Aorta (tissue), 5 donors: ENCODE measurements at regions not wholly inside any gene's neighbourhood (a gene's known extent, or its start where the extent isn't known, plus 50 kb on each side); places are given as distances from the start of the nearest gene placed in this dataset.
"Not testable (repeated sequence)": the region's sequence is repeated elsewhere in the genome, so short reads cannot be mapped to it uniquely, and the experiment has no call there.

Experiments
- ATAC-seq: fragments of 200-7000 bp; cut with Tn5 transposase; one replicate; pipeline ENCODE4 v1.9.1; 2022; ENCODE audit warnings: moderate library complexity; ENCODE audit not compliant: low FRiP score
- DNase-seq, 2 donors: peaks; one replicate each; pipeline ENCODE4 v3.0.0-alpha.2; 2020
- H3K27ac ChIP-seq, 2 donors: one replicate each; pipeline ENCODE4 v1.5.1; 2013; ENCODE audit warnings: low read length in 2 of 2, mild to moderate bottlenecking in 2 of 2, moderate library complexity in 2 of 2, control low read depth in 1 of 2, inconsistent platforms in 1 of 2, low read depth in 1 of 2
- H3K27me3 ChIP-seq, 2 donors: one replicate each; pipeline ENCODE4 v1.6.1; 2013; ENCODE audit warnings: control low read depth in 1 of 2, low read length in 1 of 2, mild to moderate bottlenecking in 1 of 2, moderate library complexity in 1 of 2; ENCODE audit not compliant: insufficient read depth in 2 of 2, control insufficient read depth in 1 of 2
- H3K36me3 ChIP-seq, 2 donors: one replicate each; pipeline ENCODE4 v1.6.1; 2013; ENCODE audit warnings: control low read depth in 1 of 2, low read length in 1 of 2, mild to moderate bottlenecking in 1 of 2; ENCODE audit not compliant: insufficient read depth in 2 of 2, control insufficient read depth in 1 of 2
- H3K4me1 ChIP-seq, 2 donors: one replicate each; pipeline ENCODE4 v1.6.1; 2013; ENCODE audit warnings: low read length in 2 of 2, control low read depth in 1 of 2, mild to moderate bottlenecking in 1 of 2, moderate library complexity in 1 of 2; ENCODE audit not compliant: insufficient read depth in 2 of 2, control insufficient read depth in 1 of 2
- H3K4me3 ChIP-seq, 2 donors: one replicate each; pipeline ENCODE4 v1.5.1; 2013; ENCODE audit warnings: low read length in 2 of 2, control low read depth in 1 of 2, mild to moderate bottlenecking in 1 of 2
- H3K9me3 ChIP-seq: one replicate; pipeline ENCODE4 v1.6.1; 2013; ENCODE audit warnings: mild to moderate bottlenecking, low read length; ENCODE audit not compliant: control insufficient read depth
- WGBS, 2 donors: extraction: QIAGEN DNeasy Blood & Tissue Kit; methylation state at CpG; one replicate each; pipeline ENCODE4 v1.1.7; 2013; 5-methylcytosine and 5-hydroxymethylcytosine counted together
- intact Hi-C, 2 donors: fragments of 100-400 bp; cut with DNase I; formaldehyde crosslinking; loops; one replicate each; pipeline versions ENCODE4 v1.14.2 to v1.15.0; 2022
- donor health status: healthy with polysubstance abuse.
- donor health status: Bipolar disorder and iron deficiency.
- donor health status: DM: no; HTN: no; CAD: no.
- donor health status: DM: no; HTN: no; CAD: no.
- donor health status: DM: yes; HTN: yes; CAD: no.

GRCh38 chr2:12558519-12558918 is 158.2 kb upstream of the TRIB2 start:
- intact Hi-C loops: loop anchor here (5.0 to 10.0 kb wide), 3 partner anchors 154 to 694 kb away; partner anchors contain the start of gene TRIB2 (in 1 of the 2)
- no peak overlapping the region for H3K4me3 ChIP-seq
- peaks cover 0 to 1% of the 10 kb centered on the region in 2 donors for H3K36me3 ChIP-seq
- H3K27me3 ChIP-seq: no peaks in the 10 kb centered on the region
- peaks cover 7 to 10% of the 10 kb centered on the region in 2 donors for H3K4me1 ChIP-seq
- WGBS, 2 donors: 68 to 74% methylated on average over 2 of the region's 2 CpGs
- H3K27ac ChIP-seq: no peak overlapping the region
- ATAC-seq (no peak), DNase-seq (no peak)
- no peaks in the 10 kb centered on the region for H3K9me3 ChIP-seq

GRCh38 chr2:12560618-12561017 is 156.1 kb upstream of the TRIB2 start:
- ATAC-seq (no peak), DNase-seq (no peak)
- intact Hi-C loops: no loop called here
- H3K36me3 ChIP-seq: no peaks in the 10 kb centered on the region
- WGBS, 2 donors: 97% methylated on average over 9 of the region's 9 CpGs
- no peak overlapping the region for H3K4me3 ChIP-seq
- no peak overlapping the region for H3K27ac ChIP-seq
- peaks cover 4 to 6% of the 10 kb centered on the region in 2 donors for H3K4me1 ChIP-seq
- H3K9me3 ChIP-seq: no peaks in the 10 kb centered on the region
- no peaks in the 10 kb centered on the region for H3K27me3 ChIP-seq

- no peak for ATAC-seq
- intact Hi-C loops: no loop called here
- 93 to 97% methylated on average over 3 of the region's 3 CpGs for WGBS, 2 donors
Measured at GRCh38 chr2:12567411-12567810, 149.3 kb upstream of the TRIB2 start.

GRCh38 chr2:12569510-12569909 is 147.2 kb upstream of the TRIB2 start:
- H3K27ac ChIP-seq, H3K27me3 ChIP-seq, H3K4me1 ChIP-seq, H3K36me3 ChIP-seq, H3K9me3 ChIP-seq, DNase-seq, ATAC-seq, H3K4me3 ChIP-seq, intact Hi-C loops: not testable (repeated sequence)
- 93 to 94% methylated on average over 7 of the region's 7 CpGs for WGBS, 2 donors

More at GRCh38 chr2:12567411-12567810, 149.3 kb upstream of the TRIB2 start:
- H3K27ac ChIP-seq: no peak overlapping the region
- H3K4me3 ChIP-seq: no peak overlapping the region
- no peaks in the 10 kb centered on the region for H3K36me3 ChIP-seq
- H3K9me3 ChIP-seq: no peaks in the 10 kb centered on the region
- H3K27me3 ChIP-seq: no peaks in the 10 kb centered on the region
- no peak for DNase-seq
- H3K4me1 ChIP-seq: no peaks in the 10 kb centered on the region

GRCh38 chr2:12569929-12570328 is 146.8 kb upstream of the TRIB2 start:
- DNase-seq, H3K27me3 ChIP-seq, H3K27ac ChIP-seq, H3K9me3 ChIP-seq, intact Hi-C loops, H3K36me3 ChIP-seq, H3K4me3 ChIP-seq, H3K4me1 ChIP-seq, ATAC-seq: not testable (repeated sequence)
- WGBS, 2 donors: 96 to 98% methylated on average over 8 of the region's 8 CpGs

GRCh38 chr2:12577091-12577490 is 139.6 kb upstream of the TRIB2 start:
- Histone ChIP-seq H3K36me3 (no peaks in the 10 kb centered on the region), H3K4me3 (no peak overlapping the region), H3K27ac (no peak overlapping the region), H3K9me3 (no peaks in the 10 kb centered on the region), H3K27me3 (no peaks in the 10 kb centered on the region), H3K4me1 (no peaks in the 10 kb centered on the region)
- intact Hi-C loops: no loop called here
- DNase-seq (no peak), ATAC-seq (no peak)

GRCh38 chr2:12577567-12578253 is 139.0 kb upstream of the TRIB2 start:
- no peaks in the 10 kb centered on the region for H3K9me3 ChIP-seq
- no peaks in the 10 kb centered on the region for H3K4me1 ChIP-seq
- no peak overlapping the region for H3K27ac ChIP-seq
- DNase-seq (no peak), ATAC-seq (no peak)
- no peaks in the 10 kb centered on the region for H3K36me3 ChIP-seq
- intact Hi-C loops: no loop called here
- 92 to 94% methylated on average over 7 of the region's 7 CpGs for WGBS, 2 donors
- H3K4me3 ChIP-seq: no peak overlapping the region
- no peaks in the 10 kb centered on the region for H3K27me3 ChIP-seq

- 98 to 100% methylated on average over 1 of the region's 1 CpG for WGBS, 2 donors
- H3K4me3 ChIP-seq: no peak overlapping the region
- DNase-seq: no peak
- no peaks in the 10 kb centered on the region for H3K9me3 ChIP-seq
- H3K27me3 ChIP-seq: no peaks in the 10 kb centered on the region
- intact Hi-C loops: no loop called here
- no peak overlapping the region for H3K27ac ChIP-seq
- H3K4me1 ChIP-seq: no peaks in the 10 kb centered on the region
- no peaks in the 10 kb centered on the region for H3K36me3 ChIP-seq
- no peak for ATAC-seq
Measured at GRCh38 chr2:12579018-12579417, 137.7 kb upstream of the TRIB2 start.

GRCh38 chr2:12584338-12584737 is 132.4 kb upstream of the TRIB2 start:
- H3K9me3 ChIP-seq: no peaks in the 10 kb centered on the region
- 96 to 98% methylated on average over 3 of the region's 3 CpGs for WGBS, 2 donors
- DNase-seq: no peak
- no peaks in the 10 kb centered on the region for H3K4me1 ChIP-seq
- no peak overlapping the region for H3K4me3 ChIP-seq
- ATAC-seq: no peak
- intact Hi-C loops: no loop called here
- no peaks in the 10 kb centered on the region for H3K27me3 ChIP-seq
- H3K36me3 ChIP-seq: no peaks in the 10 kb centered on the region
- no peak overlapping the region for H3K27ac ChIP-seq
